Suprapubic skin (tissue), 4 donors: ENCODE measurements at regions not wholly inside any gene's neighbourhood (a gene's known extent, or its start where the extent isn't known, plus 50 kb on each side); places are given as distances from the start of the nearest gene placed in this dataset.
"Not testable (repeated sequence)": the region's sequence is repeated elsewhere in the genome, so short reads cannot be mapped to it uniquely, and the experiment has no call there.

Source experiments
- DNase-seq, 2 donors: peaks; one replicate each; pipeline ENCODE4 v3.0.0-alpha.2; 2019; ENCODE audit warnings: low spot score in 2 of 2
- H3K27ac ChIP-seq: fragments of 200-600 bp; sonication (generic); one replicate; pipeline ENCODE4 v1.5.1; 2019
- H3K27me3 ChIP-seq: fragments of 200-600 bp; sonication (generic); one replicate; pipeline ENCODE4 v1.5.1; 2019
- H3K36me3 ChIP-seq: fragments of 200-600 bp; sonication (generic); one replicate; pipeline ENCODE4 v1.5.1; 2019
- H3K4me1 ChIP-seq: fragments of 200-600 bp; sonication (generic); one replicate; pipeline ENCODE4 v1.5.1; 2019
- H3K4me3 ChIP-seq: fragments of 200-600 bp; sonication (generic); one replicate; pipeline ENCODE4 v1.5.1; 2019; ENCODE audit warnings: mild to moderate bottlenecking
- H3K9me3 ChIP-seq: fragments of 200-600 bp; sonication (generic); one replicate; pipeline ENCODE4 v1.5.1; 2019
- EP300 ChIP-seq: sonication (generic); formaldehyde crosslinking; IDR thresholded peaks from one replicate; pipeline ENCODE4 v1.6.1; 2017; ENCODE audit warnings: antibody characterized with exemption
- POLR2A ChIP-seq, 2 donors: fragments of 450-650 bp; IDR thresholded peaks; one replicate each; pipeline ENCODE4 v1.6.1; 2017; ENCODE audit warnings: antibody characterized with exemption in 2 of 2, mild to moderate bottlenecking in 2 of 2, moderate library complexity in 2 of 2
- POLR2AphosphoS5 ChIP-seq, 3 donors: sonication (generic); formaldehyde crosslinking; IDR thresholded peaks; one replicate each; pipeline ENCODE4 v1.6.1; 2017; ENCODE audit warnings: antibody characterized with exemption in 3 of 3
- WGBS: methylation state at CpG from one replicate; pipeline ENCODE4 v1.1.5; 2018; 5-methylcytosine and 5-hydroxymethylcytosine counted together
- TF ChIP-seq, protein P1 (sequence below), 2 donors: fragments of 200-600 bp in 1 of 2; fragments of 450-650 bp in 1 of 2; sonication (generic) in 1 of 2; IDR thresholded peaks; one replicate each; pipeline ENCODE4 v1.5.1; 2016 to 2019; ENCODE audit warnings: antibody characterized with exemption in 2 of 2, mild to moderate bottlenecking in 1 of 2, moderate library complexity in 1 of 2

DNA sequence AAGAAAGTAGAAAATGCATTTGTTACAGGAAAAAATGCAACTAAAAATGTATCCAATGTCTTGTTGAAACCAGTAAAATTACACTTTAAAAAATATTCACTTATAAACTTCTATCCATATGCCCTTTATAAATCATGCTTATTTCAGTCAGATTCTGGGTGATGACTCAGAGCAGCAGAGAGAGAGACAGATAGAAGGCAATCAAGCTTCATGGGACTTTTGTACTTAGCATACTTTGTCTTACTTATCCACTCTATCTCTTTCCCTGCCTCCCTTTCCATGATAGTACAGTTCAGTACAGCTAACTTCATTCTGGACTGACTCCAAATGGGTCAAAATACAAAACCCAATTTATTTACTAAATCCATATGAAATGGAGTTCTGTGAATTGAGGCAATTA lies 1438.2 kb downstream of the ZPLD1 start:
- Histone ChIP-seq H3K27me3 (no peaks in the 10 kb centered on the region), H3K4me1 (no peaks in the 10 kb centered on the region), H3K9me3 (no peaks in the 10 kb centered on the region), H3K36me3 (no peaks in the 10 kb centered on the region), H3K4me3 (no peak overlapping the region), H3K27ac (no peak overlapping the region)
- DNase-seq = no peak
- TF ChIP-seq POLR2A (IDR thresholded peaks at IDR 0.05) = no peak
- TF ChIP-seq, protein P1, sequence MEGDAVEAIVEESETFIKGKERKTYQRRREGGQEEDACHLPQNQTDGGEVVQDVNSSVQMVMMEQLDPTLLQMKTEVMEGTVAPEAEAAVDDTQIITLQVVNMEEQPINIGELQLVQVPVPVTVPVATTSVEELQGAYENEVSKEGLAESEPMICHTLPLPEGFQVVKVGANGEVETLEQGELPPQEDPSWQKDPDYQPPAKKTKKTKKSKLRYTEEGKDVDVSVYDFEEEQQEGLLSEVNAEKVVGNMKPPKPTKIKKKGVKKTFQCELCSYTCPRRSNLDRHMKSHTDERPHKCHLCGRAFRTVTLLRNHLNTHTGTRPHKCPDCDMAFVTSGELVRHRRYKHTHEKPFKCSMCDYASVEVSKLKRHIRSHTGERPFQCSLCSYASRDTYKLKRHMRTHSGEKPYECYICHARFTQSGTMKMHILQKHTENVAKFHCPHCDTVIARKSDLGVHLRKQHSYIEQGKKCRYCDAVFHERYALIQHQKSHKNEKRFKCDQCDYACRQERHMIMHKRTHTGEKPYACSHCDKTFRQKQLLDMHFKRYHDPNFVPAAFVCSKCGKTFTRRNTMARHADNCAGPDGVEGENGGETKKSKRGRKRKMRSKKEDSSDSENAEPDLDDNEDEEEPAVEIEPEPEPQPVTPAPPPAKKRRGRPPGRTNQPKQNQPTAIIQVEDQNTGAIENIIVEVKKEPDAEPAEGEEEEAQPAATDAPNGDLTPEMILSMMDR (IDR thresholded peaks at IDR 0.05) = no peak
- TF ChIP-seq EP300 = no peak
- no peak for TF ChIP-seq POLR2AphosphoS5 (IDR thresholded peaks at IDR 0.05)

DNA sequence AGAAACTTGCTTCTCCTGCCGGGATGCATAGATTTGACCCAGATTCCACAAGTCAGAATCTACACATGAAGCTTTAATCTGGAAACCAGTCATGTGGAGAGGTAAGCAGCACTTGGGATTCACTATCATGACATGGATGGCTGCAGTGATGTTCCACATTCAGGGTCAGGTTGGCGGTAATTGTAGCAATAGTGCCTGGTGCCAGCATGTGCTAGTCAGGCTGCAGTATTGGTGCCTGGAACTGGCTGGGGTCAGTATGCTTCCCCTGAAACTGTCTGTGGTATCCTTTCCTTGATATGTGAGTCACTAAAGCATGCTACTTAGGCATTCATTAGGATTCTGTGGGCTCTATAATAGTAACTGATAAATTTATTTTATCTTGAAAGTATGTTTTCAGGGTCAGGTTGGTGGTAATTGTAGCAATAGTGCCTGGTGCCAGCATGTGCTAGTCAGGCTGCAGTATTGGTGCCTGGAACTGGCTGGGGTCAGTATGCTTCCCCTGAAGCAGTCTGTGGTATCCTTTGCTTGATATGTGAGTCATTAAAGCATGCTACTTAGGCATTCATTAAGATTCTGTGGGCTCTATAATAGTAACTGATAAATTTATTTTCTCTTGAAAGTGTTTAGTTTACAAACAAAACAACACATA lies 1439.2 kb downstream of the ZPLD1 start:
- Histone ChIP-seq H3K36me3 (no peaks in the 10 kb centered on the region), H3K4me3 (no peak overlapping the region), H3K27me3 (no peaks in the 10 kb centered on the region), H3K4me1 (no peaks in the 10 kb centered on the region), H3K27ac (no peak overlapping the region), H3K9me3 (no peaks in the 10 kb centered on the region)
- no peak for DNase-seq
- WGBS = 78% methylated on average over 2 of the region's 2 CpGs
- TF ChIP-seq POLR2AphosphoS5 (IDR thresholded peaks at IDR 0.05) (no peak), POLR2A (IDR thresholded peaks at IDR 0.05) (no peak), EP300 (no peak)
- TF ChIP-seq, protein P1 (IDR thresholded peaks at IDR 0.05) = no peak

DNA sequence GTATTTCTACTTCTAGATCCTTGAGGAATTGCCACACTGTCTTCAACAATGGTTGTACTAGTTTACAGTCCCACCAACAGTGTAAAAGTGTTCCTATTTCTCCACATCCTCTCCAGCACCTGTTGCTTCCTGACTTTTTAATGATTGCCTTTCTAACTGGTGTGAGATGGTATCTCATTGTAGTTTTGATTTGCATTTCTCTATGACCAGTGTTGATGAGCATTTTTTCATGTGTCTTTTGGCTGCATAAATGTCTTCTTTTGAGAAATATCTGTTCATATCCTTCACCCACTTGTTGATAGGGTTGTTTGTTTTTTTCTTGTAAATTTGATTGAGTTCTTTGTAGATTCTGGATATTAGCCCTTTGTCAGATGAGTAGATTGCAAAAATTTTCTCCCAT lies 1447.0 kb downstream of the ZPLD1 start:
- not testable (repeated sequence) for H3K4me3 ChIP-seq, DNase-seq, H3K36me3 ChIP-seq, H3K4me1 ChIP-seq, H3K9me3 ChIP-seq, H3K27ac ChIP-seq, H3K27me3 ChIP-seq

DNA sequence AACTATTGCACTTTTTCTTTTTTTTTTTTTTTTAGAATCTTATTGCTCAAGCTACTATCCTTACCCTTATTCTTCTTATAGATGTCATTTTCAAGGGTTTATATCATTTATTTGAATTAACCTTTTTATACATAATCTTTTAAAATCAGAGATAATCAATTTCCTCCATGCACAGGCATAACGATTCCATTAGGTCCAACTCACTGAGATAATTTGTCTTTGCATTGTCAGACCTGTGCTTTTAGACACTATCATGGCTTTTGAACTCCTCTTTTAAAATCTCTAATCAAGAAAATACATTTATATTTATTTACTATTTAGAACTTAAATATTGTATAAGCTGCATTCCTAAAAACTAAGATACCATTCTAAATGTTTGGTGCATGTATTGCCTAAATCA lies 1454.9 kb downstream of the ZPLD1 start:
- WGBS = 69% methylated on average over 1 of the region's 1 CpG
- TF ChIP-seq EP300 = no peak

DNA sequence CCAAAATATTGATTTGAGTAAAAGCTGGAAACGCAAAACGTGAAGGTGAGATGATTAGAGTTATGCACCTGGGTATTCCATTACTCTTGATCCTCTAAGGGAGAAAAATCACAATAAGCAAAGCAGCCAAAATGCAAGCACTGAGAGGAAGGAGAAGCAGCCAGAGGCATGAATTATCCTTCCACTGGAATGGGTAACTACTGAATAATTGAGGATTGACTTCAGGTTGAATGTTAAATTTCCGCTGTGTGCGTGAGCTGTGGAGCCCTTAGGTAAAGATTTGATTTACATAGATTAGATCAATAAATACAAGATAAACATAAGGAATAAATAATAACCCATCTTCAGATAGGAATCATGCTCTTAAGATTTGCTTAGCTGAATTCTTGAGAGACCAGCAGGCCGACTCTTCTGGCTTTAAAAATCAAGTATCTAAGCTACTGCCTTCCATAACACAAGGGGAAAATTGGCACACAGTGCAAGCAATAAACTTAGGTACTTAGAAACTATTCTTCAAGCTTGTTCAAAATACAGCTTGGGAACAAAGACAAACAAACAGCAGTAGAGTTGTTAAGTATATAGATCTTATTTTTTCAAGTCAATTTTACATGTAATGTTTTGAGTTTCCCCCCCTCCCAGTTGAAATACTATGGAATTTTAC lies 1459.5 kb downstream of the ZPLD1 start:
- DNase-seq = no peak
- TF ChIP-seq, protein P1 (IDR thresholded peaks at IDR 0.05) = no peak
- TF ChIP-seq POLR2AphosphoS5 (IDR thresholded peaks at IDR 0.05) (no peak), EP300 (no peak), POLR2A (IDR thresholded peaks at IDR 0.05) (no peak)
- WGBS = 69% methylated on average over 5 of the region's 5 CpGs

More for the DNA sequence above, 1454.9 kb downstream of the ZPLD1 start:
- no peak overlapping the region for H3K27ac ChIP-seq
- no peak overlapping the region for H3K4me3 ChIP-seq
- H3K36me3 ChIP-seq = no peaks in the 10 kb centered on the region
- H3K27me3 ChIP-seq = no peaks in the 10 kb centered on the region
- DNase-seq = no peak
- H3K4me1 ChIP-seq = no peaks in the 10 kb centered on the region
- no peaks in the 10 kb centered on the region for H3K9me3 ChIP-seq

DNA sequence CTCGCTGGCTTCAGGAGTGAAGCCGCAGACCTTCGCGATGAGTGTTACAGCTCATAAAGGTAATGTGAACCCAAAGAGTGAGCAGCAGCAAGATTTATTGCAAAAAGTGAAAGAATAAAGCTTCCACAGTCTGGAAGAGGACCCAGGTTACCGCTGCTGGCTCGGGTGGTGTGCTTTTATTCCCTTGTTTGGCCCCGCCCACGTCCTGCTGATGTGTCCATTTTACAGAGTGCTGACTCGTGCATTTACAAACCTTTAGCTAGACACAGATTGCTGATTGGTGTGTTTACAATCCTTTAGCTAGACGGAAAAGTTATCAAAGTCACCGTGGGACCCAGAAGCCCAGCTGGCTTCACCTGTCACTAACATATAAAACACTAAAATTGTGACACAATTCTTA lies 1464.5 kb downstream of the ZPLD1 start:
- H3K36me3 ChIP-seq = no peaks in the 10 kb centered on the region
- H3K27me3 ChIP-seq = no peaks in the 10 kb centered on the region
- DNase-seq = no peak
- no peak overlapping the region for H3K4me3 ChIP-seq
- H3K27ac ChIP-seq = no peak overlapping the region
- H3K4me1 ChIP-seq = no peaks in the 10 kb centered on the region
- WGBS = 74% methylated on average over 11 of the region's 11 CpGs
- no peaks in the 10 kb centered on the region for H3K9me3 ChIP-seq
- TF ChIP-seq, protein P1 (IDR thresholded peaks at IDR 0.05) = no peak
- TF ChIP-seq POLR2A (IDR thresholded peaks at IDR 0.05) (no peak), EP300 (no peak), POLR2AphosphoS5 (IDR thresholded peaks at IDR 0.05) (no peak)

More for the DNA sequence above, 1459.5 kb downstream of the ZPLD1 start:
- Histone ChIP-seq H3K4me1 (no peaks in the 10 kb centered on the region), H3K4me3 (no peak overlapping the region), H3K27ac (no peak overlapping the region), H3K27me3 (no peaks in the 10 kb centered on the region), H3K9me3 (no peaks in the 10 kb centered on the region), H3K36me3 (no peaks in the 10 kb centered on the region)
